RWPE2 (cell line): ENCODE measurements at regions not wholly inside any gene's neighbourhood (a gene's known extent, or its start where the extent isn't known, plus 50 kb on each side); places are given as distances from the start of the nearest gene placed in this dataset.

ENCODE experiments used
- ATAC-seq: fragments of 200-7000 bp; cut with Tn5 transposase; 3 replicates; pipeline ENCODE4 v1.9.1; 2021; ENCODE audit warnings: low read depth
- DNase-seq: peaks from one replicate; pipeline ENCODE4 v3.0.0-alpha.2; 2020; ENCODE audit warnings: low spot score
- H3K27ac ChIP-seq: fragments of 450-650 bp; 2 replicates; pipeline ENCODE4 v1.5.1; 2017; ENCODE audit warnings: mild to moderate bottlenecking; ENCODE audit not compliant: poor library complexity, severe bottlenecking
- H3K27me3 ChIP-seq: fragments of 250-450 bp; sonication (Bioruptor Pico); 2 replicates; pipeline ENCODE4 v1.5.1; 2021; ENCODE audit warnings: mild to moderate bottlenecking, moderate library complexity; ENCODE audit not compliant: insufficient read depth, poor library complexity, severe bottlenecking
- H3K36me3 ChIP-seq: fragments of 250-450 bp; sonication (Bioruptor Pico); 2 replicates; pipeline ENCODE4 v1.5.1; 2020; ENCODE audit warnings: low read depth, mild to moderate bottlenecking, moderate library complexity
- H3K4me1 ChIP-seq: fragments of 250-450 bp; sonication (Bioruptor Pico); 2 replicates; pipeline ENCODE4 v1.5.1; 2021; ENCODE audit warnings: mild to moderate bottlenecking, moderate library complexity; ENCODE audit not compliant: insufficient read depth, poor library complexity, severe bottlenecking
- H3K4me3 ChIP-seq: fragments of 250-450 bp; sonication (Bioruptor Pico); 2 replicates; pipeline ENCODE4 v1.5.1; 2021; ENCODE audit warnings: mild to moderate bottlenecking, moderate library complexity; ENCODE audit not compliant: severe bottlenecking
- H3K9me3 ChIP-seq: fragments of 250-450 bp; sonication (Bioruptor Pico); 2 replicates; pipeline ENCODE4 v1.5.1; 2021; ENCODE audit warnings: mild to moderate bottlenecking, moderate library complexity; ENCODE audit not compliant: severe bottlenecking
- TF ChIP-seq, protein P1 (sequence below): fragments of 450-650 bp; IDR thresholded peaks from one replicate; pipeline ENCODE4 v1.5.1; 2017; ENCODE audit warnings: mild to moderate bottlenecking, moderate library complexity; ENCODE audit not compliant: poor library complexity, severe bottlenecking

DNA sequence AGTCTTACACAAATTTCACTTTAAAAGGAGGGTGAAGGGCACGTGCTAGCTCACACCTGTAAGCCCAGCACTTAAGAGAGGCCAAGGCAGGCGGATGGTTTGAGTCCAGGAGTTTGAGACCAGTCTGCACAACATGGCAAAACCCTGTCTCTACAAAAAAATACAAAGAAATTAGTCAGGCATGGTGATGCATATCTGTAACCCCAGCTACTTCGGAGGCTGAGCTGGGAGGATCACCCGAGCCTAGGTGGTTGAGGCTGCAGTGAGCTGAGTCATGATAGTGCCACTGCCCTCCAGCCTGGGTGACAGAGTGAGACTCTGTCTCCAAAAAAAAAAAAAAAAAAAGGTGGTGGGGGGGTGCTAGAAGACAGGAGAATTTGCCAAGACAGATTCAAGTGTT lies 237.3 kb upstream of the KLF14 start:
- DNase-seq: no peak
- H3K36me3 ChIP-seq: no peaks in the 10 kb centered on the region
- H3K27me3 ChIP-seq: no peaks in the 10 kb centered on the region
- H3K4me3 ChIP-seq: no peak overlapping the region
- no peaks in the 10 kb centered on the region for H3K9me3 ChIP-seq
- no peak overlapping the region for H3K27ac ChIP-seq
- H3K4me1 ChIP-seq: no peaks in the 10 kb centered on the region
- no peak for ATAC-seq
- TF ChIP-seq, protein P1, sequence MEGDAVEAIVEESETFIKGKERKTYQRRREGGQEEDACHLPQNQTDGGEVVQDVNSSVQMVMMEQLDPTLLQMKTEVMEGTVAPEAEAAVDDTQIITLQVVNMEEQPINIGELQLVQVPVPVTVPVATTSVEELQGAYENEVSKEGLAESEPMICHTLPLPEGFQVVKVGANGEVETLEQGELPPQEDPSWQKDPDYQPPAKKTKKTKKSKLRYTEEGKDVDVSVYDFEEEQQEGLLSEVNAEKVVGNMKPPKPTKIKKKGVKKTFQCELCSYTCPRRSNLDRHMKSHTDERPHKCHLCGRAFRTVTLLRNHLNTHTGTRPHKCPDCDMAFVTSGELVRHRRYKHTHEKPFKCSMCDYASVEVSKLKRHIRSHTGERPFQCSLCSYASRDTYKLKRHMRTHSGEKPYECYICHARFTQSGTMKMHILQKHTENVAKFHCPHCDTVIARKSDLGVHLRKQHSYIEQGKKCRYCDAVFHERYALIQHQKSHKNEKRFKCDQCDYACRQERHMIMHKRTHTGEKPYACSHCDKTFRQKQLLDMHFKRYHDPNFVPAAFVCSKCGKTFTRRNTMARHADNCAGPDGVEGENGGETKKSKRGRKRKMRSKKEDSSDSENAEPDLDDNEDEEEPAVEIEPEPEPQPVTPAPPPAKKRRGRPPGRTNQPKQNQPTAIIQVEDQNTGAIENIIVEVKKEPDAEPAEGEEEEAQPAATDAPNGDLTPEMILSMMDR: no peak

DNA sequence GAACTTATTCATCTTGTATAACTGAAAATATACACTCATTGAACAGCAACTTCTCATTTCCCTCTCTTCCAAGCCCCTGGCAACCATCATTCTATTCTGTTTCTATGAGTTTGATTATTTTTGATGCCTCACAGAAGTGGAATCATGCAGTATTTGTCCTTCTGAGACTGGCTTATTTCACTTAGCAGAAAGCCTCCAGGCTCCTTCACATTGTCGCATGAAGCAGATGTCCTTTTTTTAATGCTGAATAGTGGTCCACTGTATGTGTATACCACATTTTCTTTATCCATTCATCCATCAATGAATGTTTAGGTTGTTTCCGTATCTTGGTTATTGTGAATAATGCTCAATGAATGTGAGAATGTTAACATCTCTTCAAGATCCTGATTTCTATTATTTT lies 238.2 kb upstream of the KLF14 start:
- ATAC-seq: no peak
- no peak for DNase-seq
- no peak overlapping the region for H3K4me3 ChIP-seq
- no peak overlapping the region for H3K27ac ChIP-seq
- TF ChIP-seq, protein P1: no peak
- no peaks in the 10 kb centered on the region for H3K27me3 ChIP-seq
- no peaks in the 10 kb centered on the region for H3K9me3 ChIP-seq
- no peaks in the 10 kb centered on the region for H3K4me1 ChIP-seq
- no peaks in the 10 kb centered on the region for H3K36me3 ChIP-seq

DNA sequence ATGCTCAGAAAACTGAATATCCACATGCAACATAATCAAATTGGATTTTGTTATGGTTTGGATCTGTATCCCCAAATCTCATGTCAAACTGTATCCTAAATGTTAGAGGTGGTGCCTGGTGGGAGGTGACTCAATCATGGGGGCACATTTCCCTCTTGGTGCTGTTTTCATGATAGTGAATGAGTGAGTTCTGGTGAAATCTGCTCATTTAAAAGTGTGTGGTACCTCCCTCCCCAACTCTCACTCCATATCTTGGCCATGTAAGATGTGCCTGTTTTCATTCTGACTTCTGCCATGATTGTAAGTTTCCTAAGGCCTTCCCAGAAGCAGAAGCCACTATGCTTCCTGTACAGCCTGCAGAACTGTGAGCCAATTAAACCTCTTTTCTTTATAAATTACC lies 239.6 kb upstream of the KLF14 start:
- DNase-seq: no peak
- Histone ChIP-seq H3K27ac (no peak overlapping the region), H3K9me3 (no peaks in the 10 kb centered on the region), H3K4me1 (no peaks in the 10 kb centered on the region), H3K27me3 (no peaks in the 10 kb centered on the region), H3K4me3 (no peak overlapping the region), H3K36me3 (no peaks in the 10 kb centered on the region)
- TF ChIP-seq, protein P1: no peak
- ATAC-seq: no peak

DNA sequence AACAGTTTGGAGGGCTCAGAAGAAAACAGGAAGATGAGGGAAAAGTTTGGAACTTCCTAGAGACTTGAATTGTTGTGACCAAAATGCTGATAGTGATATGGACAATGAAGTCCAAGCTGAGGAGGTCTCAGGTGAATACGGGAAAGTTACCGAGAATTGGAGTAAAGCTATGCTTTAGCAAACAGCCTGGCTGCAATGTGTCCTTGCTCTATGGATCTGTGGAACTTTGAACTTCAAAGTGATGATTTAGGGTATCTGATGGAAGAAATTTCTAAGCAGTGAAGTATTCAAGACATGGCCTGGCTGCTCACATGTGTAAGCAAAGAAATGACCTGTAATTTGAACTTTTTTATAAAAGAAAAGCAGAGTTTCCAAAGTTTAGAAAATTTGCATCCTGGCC lies 240.2 kb upstream of the KLF14 start:
- no peaks in the 10 kb centered on the region for H3K4me1 ChIP-seq
- no peaks in the 10 kb centered on the region for H3K36me3 ChIP-seq
- no peak overlapping the region for H3K4me3 ChIP-seq
- H3K27ac ChIP-seq: no peak overlapping the region
- H3K9me3 ChIP-seq: no peaks in the 10 kb centered on the region
- ATAC-seq: no peak
- no peak for DNase-seq
- TF ChIP-seq, protein P1: no peak
- H3K27me3 ChIP-seq: no peaks in the 10 kb centered on the region

DNA sequence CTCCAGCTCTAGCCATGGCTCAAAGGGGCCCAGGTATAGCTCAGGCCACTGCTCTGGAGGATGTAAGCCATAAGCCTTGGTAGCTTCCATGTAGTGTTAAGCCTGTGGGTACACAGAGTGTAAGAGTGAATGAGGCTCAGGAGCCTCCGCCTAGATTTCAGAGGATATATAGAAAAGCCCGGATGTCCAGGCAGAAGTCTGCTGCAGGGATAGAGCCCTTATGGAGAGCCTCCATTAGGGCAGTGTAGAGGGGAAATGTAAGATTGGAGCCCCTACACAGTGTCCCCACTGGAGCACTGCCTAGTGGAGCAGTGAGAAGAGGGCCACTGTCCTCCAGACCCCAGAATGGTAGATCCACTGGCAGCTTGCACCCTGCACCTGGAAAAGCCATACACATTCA lies 240.8 kb upstream of the KLF14 start:
- no peak for ATAC-seq
- Histone ChIP-seq H3K4me3 (no peak overlapping the region), H3K27ac (no peak overlapping the region), H3K36me3 (no peaks in the 10 kb centered on the region), H3K9me3 (no peaks in the 10 kb centered on the region), H3K4me1 (no peaks in the 10 kb centered on the region), H3K27me3 (no peaks in the 10 kb centered on the region)
- DNase-seq: no peak
- TF ChIP-seq, protein P1: no peak
